Fibroblast of mammary gland (primary cell): ENCODE measurements at regions not wholly inside any gene's neighbourhood (a gene's known extent, or its start where the extent isn't known, plus 50 kb on each side); places are given as distances from the start of the nearest gene placed in this dataset.

Experiments used
- DNase-seq: peaks from one replicate; pipeline ENCODE4 v3.0.0-alpha.2; 2010; ENCODE audit warnings: low read depth
- H3K4me3 ChIP-seq: 2 replicates; pipeline ENCODE4 v1.5.1; 2011; ENCODE audit warnings: low read depth, mild to moderate bottlenecking, low read length, moderate library complexity; ENCODE audit not compliant: control insufficient read depth
- CTCF ChIP-seq: conservative IDR thresholded peaks from 2 replicates; pipeline ENCODE4 v1.5.1; 2011; ENCODE audit warnings: low read depth, low read length, inconsistent platforms; ENCODE audit not compliant: control insufficient read depth, insufficient read depth

GRCh38 chr2:175624211-175624761 lies 377.8 kb downstream of the LNPK start:
- no peak for TF ChIP-seq CTCF
- no peak for DNase-seq
- no peak overlapping the region for H3K4me3 ChIP-seq

- no peak for DNase-seq
- no peak for TF ChIP-seq CTCF
These were observed 380.2 kb downstream of the LNPK start for GRCh38 chr2:175621821-175622220.

GRCh38 chr2:175620106-175620505 lies 382.0 kb downstream of the LNPK start:
- DNase-seq, result no peak
- H3K4me3 ChIP-seq, result no peak overlapping the region
- no peak for TF ChIP-seq CTCF

More at GRCh38 chr2:175621821-175622220, 380.2 kb downstream of the LNPK start:
- no peak overlapping the region for H3K4me3 ChIP-seq

GRCh38 chr2:175619179-175620045 lies 382.7 kb downstream of the LNPK start:
- DNase-seq, result no peak
- no peak for TF ChIP-seq CTCF
- no peak overlapping the region for H3K4me3 ChIP-seq

- no peak for DNase-seq
- no peak overlapping the region for H3K4me3 ChIP-seq
- TF ChIP-seq CTCF, result no peak
These were observed 389.8 kb downstream of the LNPK start for GRCh38 chr2:175612280-175612679.

GRCh38 chr2:175606010-175606841 lies 395.8 kb downstream of the LNPK start:
- H3K4me3 ChIP-seq, result no peak overlapping the region
- peak; percentile 84 for DNase-seq
- TF ChIP-seq CTCF, result no peak
